ENCODE measurements at regions not wholly inside any gene's neighbourhood (a gene's known extent, or its start where the extent isn't known, plus 50 kb on each side); places are given as distances from the start of the nearest gene placed in this dataset.

DNA sequence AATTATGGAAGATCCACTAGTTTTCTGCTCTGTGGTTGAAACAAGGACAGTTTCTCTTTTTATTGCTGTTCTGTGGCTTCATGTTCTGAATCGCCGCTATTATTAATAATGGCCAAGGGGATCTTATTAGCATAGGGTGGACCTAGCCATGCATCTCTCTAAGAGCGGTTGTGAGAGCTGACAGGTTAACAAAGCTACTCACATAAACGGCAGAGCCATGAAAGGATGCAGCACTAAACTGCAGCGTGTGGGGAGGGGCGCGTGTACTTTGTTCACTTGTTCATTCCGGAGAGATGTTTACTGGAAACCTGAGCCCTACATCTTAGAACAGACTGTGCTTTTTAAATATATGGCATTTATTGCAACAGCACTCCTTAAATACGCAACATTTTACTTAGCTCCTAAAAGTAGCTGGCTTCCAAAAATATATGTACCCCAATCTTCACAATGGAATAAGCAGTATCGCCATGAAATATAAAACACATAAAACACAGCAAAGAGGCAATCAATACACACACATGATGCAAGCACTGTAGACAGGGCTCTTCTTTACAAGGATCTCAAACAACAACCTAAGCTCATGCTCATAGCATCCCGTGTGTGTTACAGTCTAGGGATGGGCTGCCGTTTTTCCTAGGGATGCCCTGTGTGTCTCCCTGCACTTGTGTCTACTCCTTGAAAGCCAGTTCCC is 424.6 kb downstream of the MED10 start:
- no peaks in the 10 kb centered on the region for H3K27me3 ChIP-seq (ENCODE audit: insufficient read depth, low read length)
- H2BK12ac ChIP-seq (ENCODE audit: insufficient read length, low read depth, low read length): no peak overlapping the region
- no peak overlapping the region for H3K23ac ChIP-seq (ENCODE audit: insufficient read length, low read depth, low read length)
- H2BK15ac ChIP-seq (ENCODE audit: low read depth, low read length): no peak overlapping the region
- DNase-seq: no peak
- H3K4me1 Mint-ChIP-seq: no peaks in the 10 kb centered on the region
- H3K27ac Mint-ChIP-seq: no peak overlapping the region
- no peak overlapping the region for H4K91ac ChIP-seq (ENCODE audit: insufficient read length, low read depth, low read length)
- H3K4ac ChIP-seq (ENCODE audit: low read depth, low read length): no peak overlapping the region
- no peaks in the 10 kb centered on the region for H3K23me2 ChIP-seq (ENCODE audit: insufficient read length, low read depth, low read length, poor library complexity, severe bottlenecking)
- H4K5ac ChIP-seq (ENCODE audit: insufficient read length, low read depth, low read length): no peak overlapping the region
- no peaks in the 10 kb centered on the region for H3K79me2 ChIP-seq (ENCODE audit: insufficient read depth, low read length)
- peaks cover 21% of the 10 kb centered on the region for H3K27me3 Mint-ChIP-seq (ENCODE audit: low read depth)
- H2BK5ac ChIP-seq (ENCODE audit: insufficient read length, low read length): no peak overlapping the region
- no peak overlapping the region for H2AFZ ChIP-seq (ENCODE audit: low read length)
- no peak overlapping the region for H3T11ph ChIP-seq (ENCODE audit: low read length)
- H3K9ac ChIP-seq (ENCODE audit: extremely low read depth, insufficient read length, low read length): no peak overlapping the region
- peaks cover 4% of the 10 kb centered on the region for H3K9me3 ChIP-seq (ENCODE audit: control insufficient read depth, low read depth, low read length)
- no peak overlapping the region for H2AK5ac ChIP-seq (ENCODE audit: insufficient read length, low read length)
- no peak overlapping the region for H2BK20ac ChIP-seq (ENCODE audit: low read depth, low read length, poor library complexity, severe bottlenecking)
- WGBS (ENCODE audit: extremely low coverage, insufficient read length, low lambda C conversion rate): no CpG with 5 or more reads among the region's 12 CpGs
- H2BK120ac ChIP-seq (ENCODE audit: low read depth, low read length, poor library complexity, severe bottlenecking): no peak overlapping the region
- no peak overlapping the region for H3K4me3 Mint-ChIP-seq
- no peaks in the 10 kb centered on the region for H4K20me1 ChIP-seq (ENCODE audit: control insufficient read depth, insufficient read depth, insufficient read length)
- H3K4me2 ChIP-seq (ENCODE audit: insufficient read depth, insufficient read length, low read length): no peak overlapping the region
- no peak overlapping the region for H4K8ac ChIP-seq (replicated peaks; ENCODE audit: insufficient read length, low read depth, low read length)
- H3K18ac ChIP-seq (ENCODE audit: insufficient read length, low read depth, low read length): no peak overlapping the region
- TF ChIP-seq, protein P1, sequence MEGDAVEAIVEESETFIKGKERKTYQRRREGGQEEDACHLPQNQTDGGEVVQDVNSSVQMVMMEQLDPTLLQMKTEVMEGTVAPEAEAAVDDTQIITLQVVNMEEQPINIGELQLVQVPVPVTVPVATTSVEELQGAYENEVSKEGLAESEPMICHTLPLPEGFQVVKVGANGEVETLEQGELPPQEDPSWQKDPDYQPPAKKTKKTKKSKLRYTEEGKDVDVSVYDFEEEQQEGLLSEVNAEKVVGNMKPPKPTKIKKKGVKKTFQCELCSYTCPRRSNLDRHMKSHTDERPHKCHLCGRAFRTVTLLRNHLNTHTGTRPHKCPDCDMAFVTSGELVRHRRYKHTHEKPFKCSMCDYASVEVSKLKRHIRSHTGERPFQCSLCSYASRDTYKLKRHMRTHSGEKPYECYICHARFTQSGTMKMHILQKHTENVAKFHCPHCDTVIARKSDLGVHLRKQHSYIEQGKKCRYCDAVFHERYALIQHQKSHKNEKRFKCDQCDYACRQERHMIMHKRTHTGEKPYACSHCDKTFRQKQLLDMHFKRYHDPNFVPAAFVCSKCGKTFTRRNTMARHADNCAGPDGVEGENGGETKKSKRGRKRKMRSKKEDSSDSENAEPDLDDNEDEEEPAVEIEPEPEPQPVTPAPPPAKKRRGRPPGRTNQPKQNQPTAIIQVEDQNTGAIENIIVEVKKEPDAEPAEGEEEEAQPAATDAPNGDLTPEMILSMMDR (conservative IDR thresholded peaks at IDR 0.05): no peak
- peaks cover 0 to 11% (median 2%) of the 10 kb centered on the region in 3 experiments; a peak in 6 of 7 replicates for H3K36me3 Mint-ChIP-seq (ENCODE audit: insufficient read depth in 1 of 3, low read depth in 3 of 3)
- no peak overlapping the region for H3K56ac ChIP-seq (ENCODE audit: insufficient read length, low read depth, low read length)
- H3K79me1 ChIP-seq (ENCODE audit: insufficient read depth, low read depth, low read length, poor library complexity, severe bottlenecking): no peaks in the 10 kb centered on the region
- H3K4me1 ChIP-seq (ENCODE audit: insufficient read depth, low read length): no peaks in the 10 kb centered on the region
- peaks cover 10 to 13% of the 10 kb centered on the region in 2 experiments for H3K9me3 Mint-ChIP-seq
- H3K27ac ChIP-seq (ENCODE audit: insufficient read length, low read depth, low read length): no peak overlapping the region
- H3K14ac ChIP-seq (ENCODE audit: insufficient read depth, low read length): no peak overlapping the region; the same call in 1 of the 2 replicates
